Dedifferentiated amniotic fluid mesenchymal stem cell (primary cell): ENCODE measurements at regions not wholly inside any gene's neighbourhood (a gene's known extent, or its start where the extent isn't known, plus 50 kb on each side); places are given as distances from the start of the nearest gene placed in this dataset.
"Not testable (repeated sequence)": the region's sequence is repeated elsewhere in the genome, so short reads cannot be mapped to it uniquely, and the experiment has no call there.

ENCODE experiments used
- DNase-seq: peaks from one replicate; pipeline ENCODE4 v3.0.0-alpha.2; 2016; ENCODE audit errors: extremely low spot score

DNA sequence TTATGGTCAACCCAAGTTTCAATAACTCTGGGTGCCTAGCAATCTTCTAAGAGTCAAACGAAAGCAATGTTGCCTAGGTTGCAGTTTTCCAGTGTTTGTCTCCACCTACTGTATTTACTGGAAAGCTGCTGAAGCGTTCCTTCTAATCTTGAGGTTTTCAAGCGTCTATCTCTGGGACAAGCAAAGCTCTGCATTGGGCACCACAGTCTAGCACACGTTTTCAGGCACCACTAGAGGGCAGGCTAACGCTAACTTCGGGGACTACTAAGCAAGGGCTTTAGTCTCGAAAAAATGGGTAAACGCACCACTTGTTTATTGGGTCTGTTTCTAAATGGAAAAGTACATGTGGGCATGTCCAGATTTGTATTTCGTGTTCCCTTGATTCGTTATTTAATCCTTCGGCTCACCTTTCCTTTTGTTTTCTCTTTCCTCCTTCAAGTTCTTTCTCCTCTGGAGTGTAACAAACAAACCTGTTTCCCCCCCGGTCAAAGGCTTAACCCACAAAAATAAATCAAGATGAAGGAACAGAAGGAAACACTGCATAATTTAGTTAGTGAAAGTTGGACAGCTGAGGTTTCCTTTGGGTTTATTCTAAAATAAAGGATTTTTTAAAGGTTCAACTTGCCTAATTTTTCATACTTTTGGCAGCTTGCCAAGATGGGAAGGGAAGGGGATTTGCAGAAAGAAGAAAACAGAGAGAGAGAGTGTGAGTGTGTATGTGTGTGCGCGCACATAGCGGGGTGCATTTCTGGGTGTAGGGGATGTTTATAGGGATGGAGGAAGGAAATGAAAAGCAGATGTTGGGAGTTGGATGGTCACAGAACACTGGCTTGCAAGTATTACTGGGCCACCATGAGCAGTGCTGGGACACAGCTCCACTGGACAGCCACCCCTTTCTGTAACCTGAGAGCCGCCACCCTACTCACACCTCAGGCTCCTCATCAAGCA is 348.3 kb downstream of the GOLGA6L6 start:
- not testable (repeated sequence) for DNase-seq

DNA sequence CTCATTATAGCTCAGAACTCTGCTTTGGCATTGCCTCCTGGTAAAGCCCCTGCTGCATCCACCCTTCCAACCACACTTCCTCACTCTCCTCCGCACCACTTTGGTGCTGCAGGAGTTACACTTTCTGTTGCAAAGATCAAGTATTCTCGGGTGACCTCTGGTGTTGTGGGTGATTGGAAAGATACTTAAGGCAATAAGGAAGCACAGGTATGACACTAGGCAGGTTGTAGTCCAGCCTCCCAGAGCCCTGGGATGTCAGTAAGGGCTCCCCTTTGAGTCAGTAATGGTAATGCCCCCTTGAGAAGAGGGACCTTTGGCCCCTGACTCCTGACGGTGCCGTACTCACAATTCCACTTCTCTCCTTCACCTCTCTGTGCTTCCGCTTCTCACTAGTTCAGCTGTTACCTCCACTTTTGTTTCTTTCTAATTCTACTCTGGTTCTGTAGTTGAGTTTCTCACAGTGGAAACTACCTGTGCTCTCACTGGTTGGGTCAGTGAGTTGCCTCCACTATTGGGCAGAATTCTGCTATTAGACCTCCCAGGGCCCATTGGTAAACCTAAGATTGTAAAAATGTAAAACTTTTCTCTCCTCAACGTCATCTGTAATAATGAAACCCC is 350.0 kb downstream of the GOLGA6L6 start:
- DNase-seq: not testable (repeated sequence)

DNA sequence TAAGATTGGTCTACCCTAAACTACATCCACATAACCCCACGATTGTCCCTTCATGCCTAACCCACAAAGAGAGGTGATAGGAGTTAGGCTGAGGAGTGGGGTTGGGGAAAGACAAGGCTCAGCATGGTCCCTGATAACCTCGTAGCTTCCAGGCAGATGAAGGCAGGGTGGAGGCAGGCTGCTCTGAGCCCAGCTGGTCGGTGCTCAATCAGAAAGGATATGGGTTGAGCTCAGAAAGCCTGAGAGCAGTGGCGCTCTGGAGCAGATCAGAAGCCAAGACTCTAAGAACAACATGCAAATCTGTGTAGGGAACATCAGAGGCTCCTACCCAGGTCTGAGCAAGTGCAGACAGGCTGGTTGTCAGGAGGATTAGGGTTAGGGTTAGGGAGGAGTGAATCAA is 353.0 kb downstream of the GOLGA6L6 start:
- DNase-seq: not testable (repeated sequence)

DNA sequence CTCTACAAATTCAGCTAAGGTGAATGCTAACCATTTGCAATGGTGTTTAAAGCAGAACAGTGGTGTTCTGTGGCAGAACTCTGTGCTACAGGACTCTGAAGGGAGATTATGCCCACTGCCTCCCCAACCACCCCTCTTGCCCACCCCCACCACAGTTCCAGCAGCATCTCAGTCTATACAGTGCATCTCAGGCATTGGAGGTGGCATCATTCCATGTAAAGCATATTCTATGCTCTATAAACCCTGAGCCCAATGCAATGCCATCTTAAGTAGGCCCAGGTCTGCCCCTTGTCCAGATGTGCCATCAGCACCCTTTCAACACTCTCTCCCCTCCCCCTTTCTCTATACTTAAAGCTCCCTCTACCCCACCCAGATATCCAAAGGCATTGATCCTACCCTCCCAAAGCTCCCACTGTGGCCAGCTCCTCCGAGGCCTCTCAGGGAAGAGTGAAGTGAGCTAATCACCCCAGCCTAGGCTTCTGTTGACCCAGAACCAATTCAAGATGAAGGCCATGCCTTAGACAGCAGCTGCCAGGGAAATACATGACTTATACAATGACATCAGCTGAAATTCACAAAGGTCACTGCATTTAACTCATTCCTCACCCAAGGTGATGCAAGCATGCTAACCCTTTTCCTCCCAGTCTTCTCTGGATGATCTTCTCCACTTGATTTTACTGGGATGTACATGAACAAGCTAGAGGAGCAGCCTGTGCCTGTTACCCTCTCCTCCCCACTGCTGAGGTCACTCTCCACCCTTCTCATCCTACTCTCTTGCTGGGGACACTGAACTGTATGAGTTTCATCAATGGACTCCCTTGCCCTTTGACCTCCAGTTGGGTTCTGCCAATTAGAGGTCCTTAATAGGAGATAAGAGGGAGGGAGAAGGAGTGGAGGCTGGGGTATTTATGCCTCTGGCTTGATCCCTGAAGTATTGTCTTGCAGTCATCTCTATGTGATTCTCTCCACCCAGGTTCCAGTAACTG is 353.9 kb downstream of the GOLGA6L6 start:
- not testable (repeated sequence) for DNase-seq

DNA sequence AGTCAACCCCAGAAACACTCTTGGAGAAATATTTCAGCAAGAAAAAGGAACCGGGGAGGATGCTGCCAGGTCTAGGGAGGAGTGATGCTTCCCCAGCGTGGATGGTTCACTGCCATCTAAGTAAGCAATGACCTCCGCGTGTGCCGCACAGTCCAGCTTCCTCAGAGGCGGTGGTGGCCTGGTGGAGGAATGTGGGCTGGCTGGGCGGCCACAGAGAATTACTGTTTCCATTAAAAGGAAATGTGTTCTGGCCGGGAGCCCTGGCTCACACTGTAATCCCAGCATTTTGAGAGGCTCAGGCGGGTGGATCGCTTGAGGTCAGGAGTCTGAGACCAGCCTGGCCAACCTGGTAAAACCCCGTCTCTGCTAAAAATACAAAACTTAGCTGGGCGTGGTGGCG is 356.7 kb downstream of the GOLGA6L6 start:
- not testable (repeated sequence) for DNase-seq

DNA sequence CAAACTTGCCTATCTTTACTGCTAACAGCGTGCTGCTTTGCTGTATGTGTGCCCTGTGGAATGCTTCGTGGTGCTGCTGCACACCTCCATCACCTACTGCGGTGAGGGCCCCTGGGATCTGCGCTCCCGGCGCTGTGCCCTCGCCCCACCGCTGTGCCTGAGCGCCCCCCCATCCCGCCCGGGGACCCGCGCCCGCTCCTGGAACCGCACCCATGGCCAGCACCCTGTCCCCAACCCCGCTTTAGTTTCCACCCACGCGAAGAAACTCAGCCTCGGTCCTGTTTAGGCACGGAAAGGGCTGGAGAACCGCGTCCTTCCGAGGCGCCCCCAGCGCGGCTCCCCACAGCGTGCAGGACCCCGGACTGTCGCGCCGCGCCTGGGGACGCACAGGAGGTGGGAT is 373.4 kb downstream of the GOLGA6L6 start:
- not testable (repeated sequence) for DNase-seq

DNA sequence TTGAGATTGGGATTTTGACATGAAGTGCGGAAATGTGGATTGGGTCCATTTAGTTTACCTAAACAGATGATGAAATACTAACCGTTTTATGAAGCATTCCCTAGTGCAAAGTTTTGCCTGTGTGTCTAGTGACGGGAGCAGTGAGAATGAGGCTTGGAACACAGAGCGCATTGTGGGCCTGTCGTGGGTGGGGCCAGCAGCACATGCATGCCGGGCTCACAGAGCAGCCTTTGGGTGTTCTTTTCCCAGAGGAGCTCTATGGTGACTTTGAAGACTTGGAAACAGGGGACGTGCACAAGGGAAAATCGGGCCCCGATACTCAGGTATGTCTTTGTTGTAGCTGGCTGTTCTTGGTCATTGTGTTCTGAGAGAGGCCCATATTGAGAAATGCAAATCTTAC is 388.1 kb downstream of the GOLGA6L6 start:
- not testable (repeated sequence) for DNase-seq

DNA sequence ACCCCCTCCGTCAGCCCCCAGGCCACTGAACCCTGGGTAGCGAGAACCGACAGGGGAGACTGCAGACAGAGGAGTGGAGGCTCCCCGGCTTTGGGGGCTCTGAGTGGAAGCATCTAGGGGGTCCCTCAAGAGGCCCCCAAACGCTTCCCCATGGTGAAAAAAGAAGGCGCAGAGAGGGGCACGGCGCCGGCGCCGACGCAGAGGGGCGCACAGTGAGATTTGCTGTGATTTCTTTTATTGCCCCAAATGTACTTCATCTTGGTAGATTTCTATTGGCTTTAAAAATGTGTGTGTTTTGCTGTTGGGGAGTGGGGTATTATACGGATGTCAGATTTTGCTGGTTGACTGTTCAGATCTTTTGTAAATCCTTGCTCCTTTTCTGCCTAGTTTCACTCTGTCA is 392.9 kb downstream of the GOLGA6L6 start:
- DNase-seq: not testable (repeated sequence)

DNA sequence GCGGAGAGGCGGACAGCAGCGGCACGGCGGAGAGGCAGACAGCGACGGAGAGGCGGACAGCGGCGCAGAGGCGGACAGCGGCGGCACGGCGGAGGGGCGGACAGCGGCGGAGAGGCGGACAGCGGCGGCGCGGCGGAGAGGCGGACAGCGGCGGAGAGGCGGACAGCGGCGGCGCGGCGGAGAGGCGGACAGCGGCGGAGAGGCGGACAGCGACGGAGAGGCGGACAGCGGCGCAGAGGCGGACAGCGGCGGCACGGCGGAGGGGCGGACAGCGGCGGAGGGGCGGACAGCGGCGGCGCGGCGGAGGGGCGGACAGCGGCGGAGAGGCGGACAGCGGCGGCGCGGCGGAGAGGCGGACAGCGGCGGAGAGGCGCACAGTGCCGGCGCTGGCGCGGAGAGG is 393.6 kb downstream of the GOLGA6L6 start:
- DNase-seq: not testable (repeated sequence)

DNA sequence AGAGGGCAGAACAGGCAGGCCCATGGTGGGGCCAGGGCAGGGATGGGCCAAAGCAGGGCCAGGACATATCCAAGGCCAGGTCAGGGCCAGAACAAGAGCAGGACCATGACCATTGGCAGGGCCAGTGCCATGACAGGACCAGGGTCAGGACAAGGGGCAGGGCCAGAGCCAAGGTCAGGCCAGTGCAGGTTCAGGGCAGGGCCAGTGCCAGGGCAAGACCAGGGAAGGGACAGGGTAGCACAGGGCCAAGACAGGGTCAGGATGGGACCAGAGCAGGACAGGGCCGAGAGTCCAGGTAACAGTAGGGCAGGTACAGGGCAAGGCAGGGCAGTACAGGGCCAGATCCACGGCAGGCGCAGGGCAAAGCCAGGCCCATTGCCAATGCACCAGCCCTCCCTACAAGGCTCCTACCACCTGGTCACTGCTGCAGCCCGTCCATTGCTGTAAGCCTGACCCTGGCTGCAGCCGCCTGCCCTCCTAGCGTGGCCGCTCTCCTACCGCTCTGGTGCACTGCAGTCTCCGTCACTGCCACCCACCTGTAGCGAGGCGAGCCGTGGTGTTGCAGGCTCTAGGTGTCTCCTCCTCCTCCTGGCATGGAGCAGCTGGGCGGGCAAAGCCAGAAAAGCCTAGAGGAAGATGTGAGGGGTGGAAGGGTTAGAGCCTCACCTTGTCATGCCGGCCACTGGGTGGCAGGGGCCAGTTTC is 397.1 kb downstream of the GOLGA6L6 start:
- DNase-seq: not testable (repeated sequence)

DNA sequence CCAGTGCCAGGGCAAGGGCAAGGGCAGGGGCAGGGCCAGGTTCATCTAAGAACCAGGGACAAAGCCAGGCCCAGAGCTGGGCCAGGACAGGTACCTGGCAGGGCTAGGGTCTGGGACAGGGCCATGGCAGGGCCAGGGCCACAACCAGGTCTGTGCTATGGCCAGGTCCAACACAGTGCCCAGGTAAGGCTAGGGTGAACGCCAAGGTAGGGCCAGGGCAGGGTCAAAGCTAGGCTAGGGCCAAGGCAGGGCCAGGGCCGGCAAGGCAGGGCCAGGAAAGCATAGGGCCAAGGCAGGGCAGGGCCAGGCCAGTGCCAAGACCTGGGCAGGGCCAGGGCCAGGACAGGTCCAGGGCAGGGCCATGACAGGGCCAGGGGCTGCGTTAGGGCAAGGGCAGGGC is 398.7 kb downstream of the GOLGA6L6 start:
- not testable (repeated sequence) for DNase-seq

DNA sequence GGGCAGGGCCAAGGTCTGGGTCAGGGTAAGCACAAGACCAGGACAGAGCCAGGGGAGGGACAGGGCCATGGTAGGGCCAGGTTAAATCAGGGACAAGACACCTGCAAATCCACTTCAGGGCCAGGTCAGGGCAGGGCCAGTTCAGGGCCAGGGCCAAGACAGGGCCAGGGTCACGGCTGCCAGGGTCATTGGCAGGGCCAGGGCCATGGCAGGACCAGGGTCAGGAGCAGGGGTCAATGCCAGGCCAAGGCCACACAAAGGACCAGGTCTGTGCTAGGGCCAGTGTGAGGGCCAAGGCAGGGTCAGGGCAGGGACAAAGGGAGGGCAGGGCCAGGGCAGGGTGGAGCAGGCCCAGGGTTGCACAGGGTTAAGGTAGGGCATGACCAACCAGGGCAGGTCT is 399.2 kb downstream of the GOLGA6L6 start:
- not testable (repeated sequence) for DNase-seq

DNA sequence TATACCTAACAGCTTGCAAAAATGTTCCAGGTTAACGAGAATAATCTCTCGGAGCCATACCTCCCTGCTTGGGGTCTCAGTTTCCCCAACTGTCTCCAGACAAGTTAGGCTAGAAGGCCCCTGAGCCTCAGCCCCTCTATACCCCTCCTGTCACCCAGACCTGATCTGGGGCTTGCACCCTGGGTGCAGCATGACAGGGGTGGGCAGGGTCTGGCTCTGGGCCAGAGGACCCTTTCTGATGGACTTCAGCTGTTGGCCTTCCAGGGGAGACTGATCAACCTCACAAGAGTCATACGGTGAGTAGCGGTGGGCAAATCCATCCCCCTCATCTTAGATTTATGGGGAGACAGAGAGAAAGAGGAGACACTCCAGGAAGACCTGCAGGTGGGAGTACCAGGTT is 416.9 kb downstream of the GOLGA6L6 start:
- not testable (repeated sequence) for DNase-seq

DNA sequence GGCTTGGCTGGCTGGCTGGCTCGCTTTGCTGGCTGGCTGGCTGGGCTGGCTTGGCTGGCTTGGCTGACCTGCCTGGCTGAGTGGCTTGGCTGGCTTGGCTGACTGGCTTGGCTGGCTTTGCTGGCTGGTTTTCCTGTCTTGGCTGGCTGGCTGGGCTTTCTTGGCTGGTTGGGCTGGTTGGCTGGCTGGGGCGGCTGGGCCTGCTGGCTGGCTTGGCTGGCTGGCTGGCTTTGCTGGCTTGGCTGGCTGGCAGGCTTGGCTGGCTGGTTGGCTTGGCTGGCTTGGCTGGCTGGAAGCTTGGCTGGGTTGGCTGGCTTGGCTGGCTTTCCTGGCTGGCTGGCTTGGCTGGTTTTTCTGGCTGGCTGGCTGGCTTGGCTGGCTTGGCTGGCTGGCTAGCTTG is 435.6 kb downstream of the GOLGA6L6 start:
- DNase-seq: no peak

DNA sequence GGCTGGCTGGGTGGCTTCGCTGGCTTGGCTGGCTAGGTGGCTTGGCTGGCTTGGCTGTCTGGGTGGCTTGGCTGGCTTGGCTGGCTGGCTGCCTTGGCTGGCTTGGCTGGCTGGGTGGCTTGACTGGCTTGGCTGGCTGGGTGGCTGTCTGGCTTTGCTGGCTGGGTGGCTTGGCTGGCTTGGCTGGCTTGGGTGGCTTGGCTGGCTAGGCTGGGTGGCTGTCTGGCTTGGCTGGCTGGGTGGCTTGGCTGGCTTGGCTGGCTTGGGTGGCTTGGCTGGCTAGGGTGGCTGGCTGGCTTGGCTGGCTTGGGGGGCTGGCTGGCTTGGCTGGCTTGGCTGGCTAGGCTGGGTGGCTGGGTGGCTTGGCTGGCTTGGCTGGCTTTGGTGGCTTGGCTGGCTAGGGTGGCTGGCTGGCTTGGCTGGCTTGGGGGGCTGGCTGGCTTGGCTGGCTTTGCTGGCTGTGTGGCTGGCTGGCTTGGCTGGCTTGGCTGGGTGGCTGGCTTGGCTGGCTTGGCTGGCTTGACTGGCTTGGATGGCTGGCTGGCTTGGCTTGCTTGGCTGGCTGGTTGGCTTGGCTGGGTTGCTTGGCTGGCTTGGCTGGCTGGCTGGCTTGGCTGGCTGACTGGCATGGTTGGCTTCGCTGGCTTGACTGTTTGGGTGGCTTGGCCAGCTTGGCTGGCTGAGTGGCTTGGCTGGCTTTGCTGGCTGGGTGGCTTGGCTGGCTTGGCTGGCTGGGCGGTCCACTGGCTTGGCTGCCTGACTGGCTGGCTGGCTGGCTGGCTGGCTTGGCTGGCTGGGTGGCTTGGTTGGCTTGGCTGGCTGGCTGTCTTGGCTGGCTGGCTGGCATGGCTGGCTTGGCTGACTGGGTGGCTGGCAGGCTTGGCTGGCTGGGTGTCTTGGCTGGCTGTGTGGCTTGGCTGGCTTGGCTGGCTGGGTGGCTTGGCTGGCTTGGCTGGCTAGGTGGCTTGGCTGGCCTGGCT is 436.3 kb downstream of the GOLGA6L6 start:
- not testable (repeated sequence) for DNase-seq

DNA sequence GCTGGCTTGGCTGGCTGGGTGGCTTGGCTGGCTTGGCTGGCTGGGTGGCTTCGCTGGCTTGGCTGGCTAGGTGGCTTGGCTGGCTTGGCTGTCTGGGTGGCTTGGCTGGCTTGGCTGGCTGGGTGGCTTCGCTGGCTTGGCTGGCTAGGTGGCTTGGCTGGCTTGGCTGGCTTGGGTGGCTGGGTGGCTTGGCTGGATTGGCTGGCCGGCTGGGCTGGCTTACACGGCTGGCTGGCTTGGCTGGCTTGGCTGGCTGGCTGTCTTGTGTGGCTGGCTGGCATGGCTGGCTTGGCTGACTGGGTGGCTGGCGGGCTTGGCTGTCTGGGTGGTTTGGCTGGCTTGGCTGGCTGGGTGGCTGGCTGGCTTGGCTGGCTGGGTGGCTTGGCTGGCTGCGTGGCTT is 437.0 kb downstream of the GOLGA6L6 start:
- not testable (repeated sequence) for DNase-seq

DNA sequence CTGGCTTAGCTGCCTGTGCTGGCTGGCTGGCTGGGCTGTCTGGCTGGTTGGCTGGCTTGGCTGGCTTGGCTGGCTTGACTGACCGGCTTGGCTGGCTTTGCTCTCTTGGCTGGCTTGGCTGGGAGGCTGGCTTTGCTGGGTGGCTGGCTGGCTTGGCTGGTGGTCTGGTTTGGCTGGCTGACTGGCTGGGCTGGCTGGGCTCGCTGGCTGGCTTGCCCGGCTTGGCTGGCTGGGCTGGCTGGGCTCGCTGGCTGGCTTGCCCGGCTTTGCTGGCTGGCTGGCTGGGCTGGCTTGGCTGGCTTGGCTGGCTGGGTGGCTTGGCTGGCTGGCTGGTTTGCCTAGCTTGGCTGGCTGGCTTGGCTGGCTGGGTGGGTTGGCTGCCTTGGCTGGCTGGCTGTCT is 438.7 kb downstream of the GOLGA6L6 start:
- DNase-seq: not testable (repeated sequence)

DNA sequence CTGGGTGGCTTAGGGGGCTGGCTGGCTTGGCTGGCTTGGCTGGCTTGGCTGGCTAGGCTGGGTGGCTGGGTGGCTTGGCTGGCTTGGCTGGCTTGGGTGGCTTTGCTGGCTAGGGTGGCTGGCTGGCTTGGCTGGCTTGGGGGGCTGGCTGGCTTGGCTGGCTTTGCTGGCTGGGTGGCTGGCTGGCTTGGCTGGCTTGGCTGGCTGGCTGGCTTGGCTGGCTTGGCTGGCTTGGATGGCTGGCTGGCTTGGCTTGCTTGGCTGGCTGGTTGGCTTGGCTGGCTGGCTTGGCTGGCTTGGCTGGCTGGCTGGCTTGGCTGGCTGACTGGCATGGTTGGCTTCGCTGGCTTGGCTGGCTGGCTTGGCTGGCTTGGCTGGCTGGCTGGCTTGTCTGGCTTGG is 439.4 kb downstream of the GOLGA6L6 start:
- DNase-seq: not testable (repeated sequence)

DNA sequence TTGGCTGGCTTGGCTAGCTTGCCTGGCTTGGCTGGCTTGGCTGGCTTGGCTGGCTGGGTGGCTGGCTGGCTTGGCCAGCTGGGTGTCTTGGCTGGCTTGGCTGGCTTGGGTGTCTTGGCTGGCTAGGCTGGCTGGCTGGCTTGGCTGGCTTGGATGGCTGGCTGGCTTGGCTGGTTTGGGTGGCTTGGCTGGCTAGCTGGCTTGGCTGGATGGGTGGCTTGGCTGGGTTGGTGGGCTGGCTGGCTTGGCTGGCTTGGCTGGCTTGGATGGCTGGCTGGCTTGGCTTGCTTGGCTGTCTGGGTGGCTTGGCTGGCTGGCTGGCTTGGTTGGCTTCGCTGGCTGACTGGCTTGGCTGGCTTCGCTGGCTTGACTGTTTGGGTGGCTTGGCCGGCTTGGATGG is 440.3 kb downstream of the GOLGA6L6 start:
- DNase-seq: not testable (repeated sequence)
